ENCODE measurements at regions not wholly inside any gene's neighbourhood (a gene's known extent, or its start where the extent isn't known, plus 50 kb on each side); places are given as distances from the start of the nearest gene placed in this dataset.

DNA sequence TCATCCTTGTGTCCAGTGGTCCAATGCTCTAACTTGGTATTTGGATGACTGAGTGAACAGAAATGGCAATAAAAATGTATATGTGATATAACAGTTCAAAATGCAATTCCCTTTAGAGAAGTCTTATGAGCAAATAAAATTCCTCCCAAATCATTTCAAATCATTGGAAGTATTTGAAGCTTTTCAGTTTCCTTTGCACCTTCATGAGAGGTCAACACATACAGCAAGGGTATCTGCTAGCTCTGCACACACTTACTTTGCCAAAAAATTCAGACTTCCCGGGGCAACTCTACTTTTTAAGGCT is 423.7 kb downstream of the ATP23 start:
- H3K9me3 Mint-ChIP-seq: no peaks in the 10 kb centered on the region
- H3K4me1 Mint-ChIP-seq: no peaks in the 10 kb centered on the region
- H3K27me3 Mint-ChIP-seq: no peaks in the 10 kb centered on the region
- ATAC-seq (no peak), DNase-seq (no peak)
- no peak overlapping the region for H3K27ac Mint-ChIP-seq
- H3K4me3 Mint-ChIP-seq: no peak overlapping the region
- no peaks in the 10 kb centered on the region for H3K36me3 Mint-ChIP-seq (ENCODE audit: low read depth)

DNA sequence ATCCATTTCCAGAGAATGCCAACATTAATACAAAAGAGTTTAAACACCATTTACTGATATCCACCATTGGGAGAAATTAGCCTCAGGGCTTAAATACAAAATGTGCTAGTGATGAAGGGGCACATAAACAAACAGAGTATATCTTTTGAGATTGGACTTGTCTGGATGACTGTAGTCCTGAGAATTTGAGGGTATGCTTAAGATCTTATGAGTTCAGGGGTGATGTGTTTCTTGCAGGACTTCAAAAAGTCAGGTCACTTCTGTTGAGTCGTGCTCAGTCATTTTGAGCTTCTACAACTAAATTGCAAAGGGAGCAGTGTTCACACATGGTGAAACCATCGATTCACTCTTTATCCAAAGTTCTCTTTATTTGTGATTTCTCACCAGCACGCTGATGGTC is 425.7 kb downstream of the ATP23 start:
- DNase-seq (no peak), ATAC-seq (no peak)
- H3K9me3 Mint-ChIP-seq: peaks cover 10% of the 10 kb centered on the region
- no peaks in the 10 kb centered on the region for H3K27me3 Mint-ChIP-seq
- H3K4me3 Mint-ChIP-seq: no peak overlapping the region
- no peaks in the 10 kb centered on the region for H3K36me3 Mint-ChIP-seq (ENCODE audit: low read depth)
- no peak overlapping the region for H3K27ac Mint-ChIP-seq
- no peaks in the 10 kb centered on the region for H3K4me1 Mint-ChIP-seq

GRCh38 chr12:58368001-58368400 is 426.6 kb downstream of the ATP23 start:
- Mint-ChIP-seq H3K36me3 (ENCODE audit: low read depth) (no peaks in the 10 kb centered on the region), H3K4me1 (no peaks in the 10 kb centered on the region), H3K27me3 (no peaks in the 10 kb centered on the region), H3K27ac (no peak overlapping the region), H3K4me3 (no peak overlapping the region), H3K9me3 (peaks cover 12% of the 10 kb centered on the region)
- no peak for DNase-seq
- no peak for ATAC-seq

- DNase-seq (no peak), ATAC-seq (no peak)
- Mint-ChIP-seq H3K4me3 (no peak overlapping the region), H3K4me1 (no peaks in the 10 kb centered on the region), H3K27ac (no peak overlapping the region), H3K9me3 (peaks cover 12% of the 10 kb centered on the region), H3K36me3 (ENCODE audit: low read depth) (no peaks in the 10 kb centered on the region), H3K27me3 (no peaks in the 10 kb centered on the region)
Measured at GRCh38 chr12:58369576-58369975, 428.2 kb downstream of the ATP23 start.

GRCh38 chr12:58372298-58372697 is 430.9 kb downstream of the ATP23 start:
- Mint-ChIP-seq H3K4me3 (no peak overlapping the region), H3K27me3 (no peaks in the 10 kb centered on the region)

GRCh38 chr12:58378028-58378427 is 436.7 kb downstream of the ATP23 start:
- ATAC-seq (no peak), DNase-seq (no peak)
- Mint-ChIP-seq H3K4me1 (no peaks in the 10 kb centered on the region), H3K27me3 (peaks cover 2% of the 10 kb centered on the region), H3K4me3 (no peak overlapping the region), H3K9me3 (no peaks in the 10 kb centered on the region), H3K27ac (no peak overlapping the region), H3K36me3 (ENCODE audit: low read depth) (no peaks in the 10 kb centered on the region)

More at GRCh38 chr12:58372298-58372697, 430.9 kb downstream of the ATP23 start:
- no peak for ATAC-seq
- peaks cover 12% of the 10 kb centered on the region for H3K9me3 Mint-ChIP-seq
- no peaks in the 10 kb centered on the region for H3K36me3 Mint-ChIP-seq (ENCODE audit: low read depth)
- no peak overlapping the region for H3K27ac Mint-ChIP-seq
- no peaks in the 10 kb centered on the region for H3K4me1 Mint-ChIP-seq
- no peak for DNase-seq

- Mint-ChIP-seq H3K9me3 (no peaks in the 10 kb centered on the region), H3K27me3 (peaks cover 2% of the 10 kb centered on the region), H3K4me3 (no peak overlapping the region), H3K27ac (no peak overlapping the region), H3K36me3 (ENCODE audit: low read depth) (no peaks in the 10 kb centered on the region), H3K4me1 (no peaks in the 10 kb centered on the region)
- ATAC-seq: no peak
- no peak for DNase-seq
Measured at GRCh38 chr12:58381546-58381945, 440.2 kb downstream of the ATP23 start.

GRCh38 chr12:58384196-58384595 is 442.8 kb downstream of the ATP23 start:
- Mint-ChIP-seq H3K27ac (no peak overlapping the region), H3K9me3 (no peaks in the 10 kb centered on the region), H3K4me3 (no peak overlapping the region), H3K36me3 (ENCODE audit: low read depth) (no peaks in the 10 kb centered on the region), H3K4me1 (no peaks in the 10 kb centered on the region), H3K27me3 (peaks cover 2% of the 10 kb centered on the region)
- ATAC-seq (no peak), DNase-seq (no peak)

DNA sequence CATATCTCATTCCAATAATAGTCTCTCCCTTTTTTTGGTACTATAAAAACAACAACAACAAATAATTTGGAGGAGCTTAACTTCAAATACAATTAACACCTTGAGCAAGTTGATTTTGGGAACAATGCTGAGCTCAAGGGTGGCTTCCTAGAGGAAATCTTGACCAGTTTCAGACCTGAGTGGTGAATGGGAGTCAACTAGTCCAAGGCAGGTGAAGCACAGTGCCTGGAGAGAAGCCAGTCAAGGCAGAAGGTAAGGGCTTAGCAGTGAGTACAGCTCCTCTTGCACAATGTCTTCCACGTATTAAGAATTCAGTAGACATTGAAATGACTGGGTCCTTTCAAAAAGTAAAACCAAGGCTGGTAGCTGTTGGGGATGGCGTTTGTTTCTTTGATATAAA is 444.8 kb downstream of the ATP23 start:
- Mint-ChIP-seq H3K4me3 (no peak overlapping the region), H3K9me3 (no peaks in the 10 kb centered on the region), H3K4me1 (no peaks in the 10 kb centered on the region), H3K36me3 (ENCODE audit: low read depth) (no peaks in the 10 kb centered on the region), H3K27me3 (peaks cover 2% of the 10 kb centered on the region), H3K27ac (no peak overlapping the region)
- no peak for ATAC-seq
- DNase-seq: no peak

DNA sequence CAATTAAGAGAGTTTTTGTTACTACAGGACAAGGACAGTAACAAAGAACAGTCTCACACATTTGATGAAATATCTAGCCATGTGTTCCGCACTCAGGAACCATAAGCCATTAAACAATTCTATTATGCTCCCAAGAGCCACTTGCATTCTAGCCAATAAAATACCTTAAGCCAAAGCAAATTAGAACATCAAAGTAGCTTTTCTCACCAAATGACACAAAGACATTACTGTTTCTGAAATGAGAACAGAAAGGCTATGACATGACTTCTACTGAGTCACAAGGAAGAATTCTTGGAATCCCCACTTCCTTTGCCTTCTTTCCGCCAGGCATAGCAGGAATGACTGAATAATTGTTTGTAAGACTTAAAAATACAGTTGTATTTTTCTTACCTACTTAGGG is 445.8 kb downstream of the ATP23 start:
- no peak overlapping the region for H3K27ac Mint-ChIP-seq
- no peaks in the 10 kb centered on the region for H3K9me3 Mint-ChIP-seq
- no peaks in the 10 kb centered on the region for H3K36me3 Mint-ChIP-seq (ENCODE audit: low read depth)
- H3K4me1 Mint-ChIP-seq: no peaks in the 10 kb centered on the region
- no peak for DNase-seq
- ATAC-seq: no peak
- no peak overlapping the region for H3K4me3 Mint-ChIP-seq
- H3K27me3 Mint-ChIP-seq: peaks cover 2% of the 10 kb centered on the region

DNA sequence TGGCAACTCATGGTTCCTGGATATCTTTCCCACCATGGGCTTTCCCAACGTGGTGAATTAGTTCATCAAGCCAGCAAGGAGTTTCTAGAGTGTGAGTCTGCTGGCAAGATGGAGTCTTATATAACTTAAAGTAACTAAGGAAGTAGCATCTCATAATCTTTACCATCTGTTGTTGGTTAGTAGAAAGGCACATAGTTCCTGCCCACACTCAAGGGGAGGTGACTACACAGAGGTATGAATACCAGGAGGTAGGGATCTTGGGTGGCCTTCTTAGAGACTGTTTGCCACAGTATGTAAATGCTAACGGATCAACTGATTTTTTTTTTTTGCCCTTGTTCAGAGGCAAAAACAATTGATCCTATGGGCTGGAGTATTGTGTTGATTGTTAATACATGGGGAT is 446.9 kb downstream of the ATP23 start:
- no peak for ATAC-seq
- no peak for DNase-seq
- Mint-ChIP-seq H3K36me3 (ENCODE audit: low read depth) (no peaks in the 10 kb centered on the region), H3K4me1 (no peaks in the 10 kb centered on the region), H3K27ac (no peak overlapping the region), H3K9me3 (no peaks in the 10 kb centered on the region), H3K4me3 (no peak overlapping the region), H3K27me3 (no peaks in the 10 kb centered on the region)

DNA sequence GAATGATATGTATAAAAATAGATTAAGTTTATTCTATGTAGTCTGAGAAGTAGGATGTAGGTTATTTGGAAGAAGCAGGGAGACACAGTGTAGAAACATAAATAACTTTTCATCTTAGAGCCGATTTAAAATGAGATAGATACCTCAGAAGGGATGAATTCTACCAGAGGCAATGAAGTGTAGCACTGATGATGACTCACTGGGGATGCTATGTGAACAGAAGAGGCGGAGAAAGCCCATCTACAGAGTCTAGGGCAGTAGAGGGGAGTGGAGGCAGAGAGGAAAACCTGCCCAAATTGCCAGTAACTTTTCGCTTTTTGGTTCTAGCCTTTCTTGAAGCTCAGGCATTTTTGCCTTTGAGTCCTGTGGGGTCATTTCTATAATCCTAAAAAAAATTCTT is 451.8 kb downstream of the ATP23 start:
- H3K27me3 Mint-ChIP-seq: no peaks in the 10 kb centered on the region
- DNase-seq: no peak
- H3K4me3 Mint-ChIP-seq: no peak overlapping the region
- ATAC-seq: no peak
- H3K27ac Mint-ChIP-seq: no peak overlapping the region
- H3K9me3 Mint-ChIP-seq: no peaks in the 10 kb centered on the region
- H3K36me3 Mint-ChIP-seq (ENCODE audit: low read depth): no peaks in the 10 kb centered on the region
- no peaks in the 10 kb centered on the region for H3K4me1 Mint-ChIP-seq

DNA sequence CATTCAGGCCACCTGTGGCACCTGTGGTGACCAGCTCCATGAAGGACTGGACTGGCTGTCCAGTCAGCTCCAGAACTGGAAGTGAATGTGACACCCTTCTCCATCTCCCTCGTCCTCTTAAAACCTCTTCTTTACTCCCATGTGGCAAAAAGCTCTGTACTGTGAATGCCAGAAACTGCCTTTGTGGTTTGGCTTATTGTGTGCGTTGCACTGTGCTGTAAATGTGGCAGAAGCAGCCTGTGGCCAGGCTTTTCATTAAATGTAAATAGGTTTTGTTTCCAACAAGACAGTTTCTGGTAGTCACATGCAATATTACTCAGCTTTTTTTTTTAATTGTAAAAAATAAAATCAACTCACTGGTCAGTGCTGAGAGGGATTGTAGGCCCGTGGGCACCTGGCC is 453.7 kb downstream of the ATP23 start:
- H3K4me1 Mint-ChIP-seq: no peaks in the 10 kb centered on the region
- no peak for DNase-seq
- no peak overlapping the region for H3K4me3 Mint-ChIP-seq
- peaks cover 6% of the 10 kb centered on the region for H3K27me3 Mint-ChIP-seq
- no peak overlapping the region for H3K27ac Mint-ChIP-seq
- H3K36me3 Mint-ChIP-seq (ENCODE audit: low read depth): no peaks in the 10 kb centered on the region
- H3K9me3 Mint-ChIP-seq: no peaks in the 10 kb centered on the region
- ATAC-seq: no peak

DNA sequence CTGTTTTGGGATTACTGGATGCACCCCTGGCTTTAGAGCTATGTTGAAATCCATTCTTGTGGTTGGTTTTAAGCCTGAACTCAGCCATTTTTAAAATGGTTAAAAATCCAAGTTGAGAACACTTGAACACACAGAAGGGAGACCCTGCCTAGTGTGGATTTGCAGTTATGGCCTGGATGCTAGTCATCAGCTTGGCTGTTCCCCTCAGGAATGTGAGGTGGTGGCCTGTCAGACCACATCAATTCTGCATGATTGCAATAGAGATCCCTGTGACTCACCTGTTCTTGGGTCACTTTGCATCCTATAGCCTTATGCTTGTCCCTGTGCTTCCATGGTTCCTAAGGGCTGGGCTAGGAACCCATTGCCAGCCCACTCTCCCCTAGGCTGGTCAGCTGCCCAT is 454.1 kb downstream of the ATP23 start:
- H3K4me1 Mint-ChIP-seq: no peaks in the 10 kb centered on the region
- peaks cover 6% of the 10 kb centered on the region for H3K27me3 Mint-ChIP-seq
- H3K36me3 Mint-ChIP-seq (ENCODE audit: low read depth): no peaks in the 10 kb centered on the region
- no peaks in the 10 kb centered on the region for H3K9me3 Mint-ChIP-seq
- no peak for DNase-seq
- no peak for ATAC-seq
- H3K4me3 Mint-ChIP-seq: no peak overlapping the region
- H3K27ac Mint-ChIP-seq: no peak overlapping the region

DNA sequence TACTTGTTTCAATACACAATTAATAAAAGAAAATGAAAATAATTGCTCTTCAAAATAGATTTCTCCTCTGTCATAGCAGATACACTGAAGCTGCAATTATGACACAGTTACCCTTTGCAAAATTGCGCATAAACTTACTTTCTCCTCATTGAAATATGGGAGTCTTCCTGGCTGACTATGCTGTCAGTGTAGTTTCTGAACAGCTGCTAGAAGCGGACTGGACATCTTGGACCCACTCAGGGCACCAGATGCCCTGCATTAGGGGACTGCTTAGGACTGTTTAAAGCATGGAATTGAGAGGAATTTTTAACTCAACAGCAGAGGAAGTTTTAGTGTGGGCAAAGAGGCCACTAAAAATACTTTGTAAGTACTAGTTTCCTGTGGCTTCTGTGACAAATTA is 454.9 kb downstream of the ATP23 start:
- H3K36me3 Mint-ChIP-seq (ENCODE audit: low read depth): no peaks in the 10 kb centered on the region
- H3K27me3 Mint-ChIP-seq: peaks cover 6% of the 10 kb centered on the region
- no peaks in the 10 kb centered on the region for H3K4me1 Mint-ChIP-seq
- DNase-seq (no peak), ATAC-seq (no peak)
- H3K9me3 Mint-ChIP-seq: no peaks in the 10 kb centered on the region
- H3K4me3 Mint-ChIP-seq: no peak overlapping the region
- H3K27ac Mint-ChIP-seq: no peak overlapping the region

- no peak overlapping the region for H3K27ac Mint-ChIP-seq
- ATAC-seq: no peak
- H3K27me3 Mint-ChIP-seq: peaks cover 1% of the 10 kb centered on the region
- no peaks in the 10 kb centered on the region for H3K36me3 Mint-ChIP-seq (ENCODE audit: low read depth)
- H3K9me3 Mint-ChIP-seq: peaks cover 4% of the 10 kb centered on the region
- no peaks in the 10 kb centered on the region for H3K4me1 Mint-ChIP-seq
- no peak for DNase-seq
- no peak overlapping the region for H3K4me3 Mint-ChIP-seq
Measured at GRCh38 chr12:58405363-58405762, 464.0 kb downstream of the ATP23 start.

All from activated naive CD8-positive, alpha-beta T cell treated with anti-CD3 and anti-CD28 coated beads, Interleukin-2, amount 50 U/mL, for 24 hours (primary cell).